DND-41 (cell line): ENCODE measurements at regions not wholly inside any gene's neighbourhood (a gene's known extent, or its start where the extent isn't known, plus 50 kb on each side); places are given as distances from the start of the nearest gene placed in this dataset.

ENCODE experiments used
- ATAC-seq: fragments of 200-7000 bp; cut with Tn5 transposase; 3 replicates; pipeline ENCODE4 v1.9.1; 2021; ENCODE audit warnings: low read depth; ENCODE audit not compliant: insufficient read depth
- DNase-seq: peaks from one replicate; pipeline ENCODE4 v3.0.0-alpha.2; 2020
- H2AFZ ChIP-seq: 2 replicates; pipeline ENCODE4 v1.6.0; 2012; ENCODE audit warnings: low read depth, low read length
- H3K27ac ChIP-seq: 2 replicates; pipeline ENCODE4 v1.5.1; 2012; ENCODE audit warnings: low read length, inconsistent platforms
- H3K27me3 ChIP-seq: fragments of 200-600 bp; sonication (generic); 2 replicates; pipeline ENCODE4 v1.6.0; 2012; ENCODE audit warnings: low read length, mild to moderate bottlenecking, inconsistent platforms; ENCODE audit not compliant: insufficient read depth, poor library complexity
- H3K36me3 ChIP-seq: 2 replicates; pipeline ENCODE4 v1.5.1; 2012; ENCODE audit warnings: low read length, inconsistent platforms; ENCODE audit not compliant: insufficient read depth
- H3K4me1 ChIP-seq: 2 replicates; pipeline ENCODE4 v1.5.1; 2012; ENCODE audit warnings: mild to moderate bottlenecking, low read length; ENCODE audit not compliant: insufficient read depth
- H3K4me2 ChIP-seq: 2 replicates; pipeline ENCODE4 v1.6.0; 2012; ENCODE audit warnings: mild to moderate bottlenecking, moderate library complexity, low read length, inconsistent platforms; ENCODE audit not compliant: insufficient read depth
- H3K4me3 ChIP-seq, 2 experiments: fragments of 200-600 bp in 1 of 2; shearing (Covaris generic) in 1 of 2; 2 replicates each; pipeline ENCODE4 v1.5.1; 2012 to 2016; ENCODE audit warnings: inconsistent platforms in 2 of 2, low read length in 2 of 2, mild to moderate bottlenecking in 2 of 2, low read depth in 1 of 2, moderate library complexity in 1 of 2
- H3K79me2 ChIP-seq: 2 replicates; pipeline ENCODE4 v1.6.0; 2012; ENCODE audit warnings: low read length, inconsistent platforms; ENCODE audit not compliant: insufficient read depth
- H3K9ac ChIP-seq: 2 replicates; pipeline ENCODE4 v1.6.0; 2012; ENCODE audit warnings: low read depth, mild to moderate bottlenecking, inconsistent platforms, low read length, moderate library complexity
- H3K9me3 ChIP-seq: 2 replicates; pipeline ENCODE4 v1.5.1; 2012; ENCODE audit warnings: low read length, moderate library complexity, mild to moderate bottlenecking, inconsistent platforms; ENCODE audit not compliant: insufficient read depth, severe bottlenecking
- H4K20me1 ChIP-seq: 2 replicates; pipeline ENCODE4 v1.6.0; 2012; ENCODE audit warnings: low read length; ENCODE audit not compliant: insufficient read depth
- EZH2 ChIP-seq: IDR thresholded peaks from 3 replicates; pipeline ENCODE4 v1.6.1; 2012; ENCODE audit warnings: borderline replicate concordance, low read depth, mild to moderate bottlenecking, moderate library complexity, low read length, inconsistent platforms; ENCODE audit not compliant: severe bottlenecking
- TF ChIP-seq, protein P1 (sequence below): IDR thresholded peaks from 2 replicates; pipeline ENCODE4 v1.5.1; 2012; ENCODE audit warnings: borderline replicate concordance, low read length, moderate library complexity, mild to moderate bottlenecking; ENCODE audit not compliant: poor library complexity, severe bottlenecking; ENCODE audit errors: extremely low read depth

DNA sequence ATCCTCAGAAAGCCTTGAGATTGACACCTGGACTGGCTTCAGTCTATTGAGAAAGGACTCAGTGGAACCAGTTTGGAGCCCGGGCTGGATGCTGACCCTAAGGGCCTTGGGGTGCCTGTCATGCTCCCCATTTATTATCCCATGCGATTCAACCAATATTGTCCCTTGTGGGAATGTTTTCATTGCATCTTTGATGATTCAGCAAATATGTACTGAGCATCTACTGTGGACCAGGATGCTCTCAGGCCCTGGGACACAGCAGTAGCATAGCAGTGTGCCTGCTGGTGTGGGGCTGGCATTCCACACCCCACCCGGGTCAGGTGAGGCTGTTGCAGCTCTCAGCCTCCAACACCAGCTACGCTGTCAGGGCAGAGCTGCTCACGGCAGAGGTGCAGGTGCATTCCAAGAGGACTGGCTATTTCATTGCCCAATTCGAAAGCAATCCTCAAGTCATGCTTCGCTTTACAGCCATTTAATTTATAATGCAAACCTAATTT lies 586.0 kb downstream of the TCERG1L start:
- Histone ChIP-seq H4K20me1 (no peaks in the 10 kb centered on the region), H3K27ac (no peak overlapping the region), H2AFZ (no peak overlapping the region), H3K4me2 (no peak overlapping the region), H3K9ac (no peak overlapping the region), H3K36me3 (no peaks in the 10 kb centered on the region), H3K4me3 (no peak overlapping the region), H3K4me1 (no peaks in the 10 kb centered on the region), H3K79me2 (no peaks in the 10 kb centered on the region), H3K27me3 (no peaks in the 10 kb centered on the region), H3K9me3 (no peaks in the 10 kb centered on the region)
- DNase-seq = no peak
- TF ChIP-seq, protein P1, sequence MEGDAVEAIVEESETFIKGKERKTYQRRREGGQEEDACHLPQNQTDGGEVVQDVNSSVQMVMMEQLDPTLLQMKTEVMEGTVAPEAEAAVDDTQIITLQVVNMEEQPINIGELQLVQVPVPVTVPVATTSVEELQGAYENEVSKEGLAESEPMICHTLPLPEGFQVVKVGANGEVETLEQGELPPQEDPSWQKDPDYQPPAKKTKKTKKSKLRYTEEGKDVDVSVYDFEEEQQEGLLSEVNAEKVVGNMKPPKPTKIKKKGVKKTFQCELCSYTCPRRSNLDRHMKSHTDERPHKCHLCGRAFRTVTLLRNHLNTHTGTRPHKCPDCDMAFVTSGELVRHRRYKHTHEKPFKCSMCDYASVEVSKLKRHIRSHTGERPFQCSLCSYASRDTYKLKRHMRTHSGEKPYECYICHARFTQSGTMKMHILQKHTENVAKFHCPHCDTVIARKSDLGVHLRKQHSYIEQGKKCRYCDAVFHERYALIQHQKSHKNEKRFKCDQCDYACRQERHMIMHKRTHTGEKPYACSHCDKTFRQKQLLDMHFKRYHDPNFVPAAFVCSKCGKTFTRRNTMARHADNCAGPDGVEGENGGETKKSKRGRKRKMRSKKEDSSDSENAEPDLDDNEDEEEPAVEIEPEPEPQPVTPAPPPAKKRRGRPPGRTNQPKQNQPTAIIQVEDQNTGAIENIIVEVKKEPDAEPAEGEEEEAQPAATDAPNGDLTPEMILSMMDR = no peak
- no peak for TF ChIP-seq EZH2
- ATAC-seq = no peak

DNA sequence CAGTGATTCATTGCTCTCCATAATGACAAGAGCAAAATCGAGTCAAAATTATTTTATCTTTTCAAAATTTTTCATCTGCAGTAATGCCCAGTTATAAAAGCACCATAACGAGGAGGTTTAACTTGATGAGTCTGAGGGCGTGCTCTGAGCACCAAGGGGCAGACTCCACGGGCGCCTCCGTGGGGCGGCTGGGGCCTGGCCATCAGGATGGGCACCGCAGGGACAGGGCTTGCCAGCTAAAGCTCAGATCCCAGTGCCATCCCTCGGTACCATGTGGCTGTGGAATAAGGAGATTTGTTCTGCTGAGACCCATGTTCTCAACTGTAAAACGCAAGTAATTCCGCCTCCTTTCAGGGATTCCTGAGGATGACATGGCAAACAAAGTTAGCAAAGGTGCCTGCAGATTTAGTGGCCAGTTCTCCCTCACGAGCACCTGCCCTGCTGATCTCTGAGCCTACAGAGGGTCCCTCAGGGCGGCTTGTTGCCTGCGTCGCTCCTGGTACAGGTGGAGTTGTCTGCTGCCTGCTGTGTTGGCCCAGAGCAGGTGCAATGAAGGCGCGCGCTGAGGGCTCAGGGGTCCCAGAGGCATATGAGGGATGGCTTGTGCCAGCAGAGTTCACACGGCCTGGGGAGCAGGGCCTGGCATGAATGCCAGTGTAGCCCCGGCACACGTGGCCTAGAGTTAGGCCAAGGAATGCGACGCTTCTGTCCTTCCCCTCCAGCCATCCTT lies 584.4 kb downstream of the TCERG1L start:
- no peak overlapping the region for H3K9ac ChIP-seq
- H3K4me3 ChIP-seq = no peak overlapping the region
- no peak overlapping the region for H3K4me2 ChIP-seq
- DNase-seq (no peak), ATAC-seq (no peak)
- no peaks in the 10 kb centered on the region for H3K4me1 ChIP-seq
- H3K27me3 ChIP-seq = no peaks in the 10 kb centered on the region
- H3K79me2 ChIP-seq = no peaks in the 10 kb centered on the region
- H3K27ac ChIP-seq = no peak overlapping the region
- no peaks in the 10 kb centered on the region for H3K36me3 ChIP-seq
- H3K9me3 ChIP-seq = no peaks in the 10 kb centered on the region
- no peak for TF ChIP-seq EZH2
- TF ChIP-seq, protein P1 = no peak
- no peaks in the 10 kb centered on the region for H4K20me1 ChIP-seq
- H2AFZ ChIP-seq = no peak overlapping the region

DNA sequence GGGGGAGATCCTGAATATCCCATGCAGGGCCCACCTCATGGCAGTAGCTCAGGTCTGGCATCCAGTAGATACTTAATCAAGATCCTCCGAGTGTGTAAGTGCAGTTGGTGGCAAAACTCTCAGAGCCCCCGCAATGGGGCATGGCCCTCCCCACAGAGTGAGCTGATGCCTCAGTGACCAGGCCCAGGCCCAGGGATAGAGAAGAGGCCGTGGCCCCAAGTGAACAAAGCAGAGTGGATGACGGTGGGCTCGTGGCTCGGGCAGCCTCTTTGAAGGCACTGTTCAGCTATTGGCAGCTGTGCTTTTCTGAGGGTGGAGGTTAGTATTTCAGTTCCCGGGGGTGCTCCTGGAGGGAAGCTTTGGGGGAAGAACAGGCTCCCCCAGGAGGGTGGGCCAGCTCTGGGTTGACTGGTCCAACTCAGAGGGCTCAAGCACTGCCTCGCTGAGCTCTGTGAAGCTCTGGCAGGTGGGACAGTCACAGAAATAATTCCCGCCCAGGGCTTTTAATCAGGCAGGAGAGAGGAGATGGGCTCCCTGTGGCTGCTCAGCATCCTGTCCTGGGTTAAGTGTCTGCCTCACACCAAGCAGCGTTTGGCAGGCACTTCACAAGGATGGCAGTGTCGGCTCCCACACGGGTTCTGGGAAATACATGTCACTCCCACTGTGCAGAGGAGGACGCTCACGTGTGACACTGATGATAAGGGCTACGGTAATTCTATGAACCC lies 583.6 kb downstream of the TCERG1L start:
- Histone ChIP-seq H3K4me2 (no peak overlapping the region), H3K4me3 (no peak overlapping the region), H3K79me2 (no peaks in the 10 kb centered on the region), H3K9ac (no peak overlapping the region), H2AFZ (no peak overlapping the region), H3K27me3 (no peaks in the 10 kb centered on the region), H4K20me1 (no peaks in the 10 kb centered on the region), H3K27ac (no peak overlapping the region), H3K4me1 (no peaks in the 10 kb centered on the region), H3K9me3 (no peaks in the 10 kb centered on the region), H3K36me3 (no peaks in the 10 kb centered on the region)
- no peak for TF ChIP-seq EZH2
- TF ChIP-seq, protein P1 = no peak
- ATAC-seq = no peak
- DNase-seq = no peak
